Fibroblast of mammary gland (primary cell): ENCODE measurements at regions not wholly inside any gene's neighbourhood (a gene's known extent, or its start where the extent isn't known, plus 50 kb on each side); places are given as distances from the start of the nearest gene placed in this dataset.

Source experiments
- DNase-seq: peaks from one replicate; pipeline ENCODE4 v3.0.0-alpha.2; 2010; ENCODE audit warnings: low read depth
- H3K4me3 ChIP-seq: 2 replicates; pipeline ENCODE4 v1.5.1; 2011; ENCODE audit warnings: low read depth, mild to moderate bottlenecking, low read length, moderate library complexity; ENCODE audit not compliant: control insufficient read depth
- CTCF ChIP-seq: conservative IDR thresholded peaks from 2 replicates; pipeline ENCODE4 v1.5.1; 2011; ENCODE audit warnings: low read depth, low read length, inconsistent platforms; ENCODE audit not compliant: control insufficient read depth, insufficient read depth

DNA sequence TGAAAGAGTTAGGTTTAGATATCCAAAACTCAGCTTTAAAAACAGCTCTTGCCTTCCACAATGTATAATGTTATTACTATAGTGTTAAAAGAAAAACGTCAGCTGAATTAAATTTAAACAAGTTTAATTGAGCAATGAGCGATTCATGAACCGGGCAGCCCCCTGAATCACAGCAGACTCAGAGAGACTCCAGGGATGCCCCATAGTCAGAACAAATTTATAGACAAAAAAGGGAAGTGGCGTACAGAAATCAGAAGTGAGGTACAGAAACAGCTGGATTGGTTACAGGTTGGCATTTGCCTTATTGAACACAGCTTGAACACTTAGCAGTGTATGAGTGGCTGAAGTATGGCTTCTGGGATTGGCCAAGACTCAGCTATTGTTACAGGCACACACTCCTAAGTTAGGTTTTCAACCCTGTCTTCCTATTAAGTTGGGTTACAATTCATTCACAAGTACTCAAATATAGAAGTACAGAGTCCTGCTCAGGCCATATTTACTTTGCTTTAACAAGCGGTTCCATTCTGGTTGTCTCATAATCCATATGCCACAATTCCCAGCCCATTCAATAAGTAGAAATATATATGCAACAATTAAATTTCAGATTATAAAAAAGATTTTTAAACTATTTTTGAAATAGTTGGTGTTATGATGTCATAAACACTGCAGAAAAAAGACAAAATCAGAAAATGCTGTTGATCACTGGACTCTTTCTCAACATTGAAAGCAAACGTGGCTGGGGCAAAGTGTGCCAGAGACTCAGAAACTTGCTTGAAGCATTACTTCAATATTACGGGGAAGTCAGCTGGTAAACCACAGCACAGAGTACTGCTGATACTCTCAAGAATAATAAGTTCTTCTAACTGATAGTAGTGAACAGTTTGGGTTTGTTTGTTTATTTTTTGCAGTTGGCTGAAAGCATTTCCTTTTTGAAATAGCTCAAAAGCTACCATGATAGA, 459.7 kb downstream of the RAB28 start:
- no peak for TF ChIP-seq CTCF
- no peak overlapping the region for H3K4me3 ChIP-seq
- DNase-seq, result no peak

- H3K4me3 ChIP-seq, result no peak overlapping the region
- no peak for TF ChIP-seq CTCF
- no peak for DNase-seq
Observed at GRCh38 chr4:13007802-13008470, 476.2 kb downstream of the RAB28 start.

DNA sequence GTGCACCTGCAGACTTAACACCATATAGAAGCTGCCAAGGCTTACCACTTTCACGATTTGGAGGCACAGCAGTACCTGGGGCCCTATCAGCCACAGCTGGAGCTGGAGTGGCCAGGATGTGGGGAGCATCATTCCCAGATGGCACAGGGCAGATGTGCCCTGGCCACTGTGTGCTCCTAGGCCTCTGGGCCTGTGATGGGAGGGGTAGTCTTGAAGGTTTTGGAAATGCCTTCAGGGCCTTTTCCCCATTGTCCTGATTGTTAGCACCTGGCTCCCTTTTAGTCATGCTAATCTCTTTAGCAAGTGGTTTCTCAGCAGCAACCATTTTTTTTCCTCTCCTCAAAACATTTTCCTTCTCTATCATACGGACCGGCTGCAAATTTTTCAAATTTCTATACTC, 490.2 kb downstream of the RAB28 start:
- H3K4me3 ChIP-seq, result no peak overlapping the region
- no peak for DNase-seq
- no peak for TF ChIP-seq CTCF

GRCh38 chr4:12987284-12987683, 496.9 kb downstream of the RAB28 start:
- TF ChIP-seq CTCF, result no peak
- no peak overlapping the region for H3K4me3 ChIP-seq
- no peak for DNase-seq

DNA sequence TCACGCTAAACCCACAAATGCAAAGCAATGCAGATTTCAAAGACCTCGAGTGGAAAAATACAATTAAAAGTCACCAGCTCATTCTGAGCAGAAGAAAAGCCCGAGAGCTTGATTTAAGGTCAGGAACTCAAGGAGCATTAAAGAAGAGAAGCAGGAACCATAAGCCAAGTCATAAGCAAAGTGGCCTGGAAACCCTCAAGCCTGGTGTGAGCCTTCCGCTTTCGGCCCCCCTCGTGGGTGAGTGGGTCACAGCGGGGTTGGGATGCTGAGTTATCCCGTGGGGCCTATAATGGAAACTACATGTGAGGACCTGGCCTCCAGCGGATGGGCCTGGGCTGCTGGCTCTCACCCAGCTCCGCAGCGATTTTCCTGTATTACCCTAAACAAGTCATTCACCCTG, 504.3 kb downstream of the RAB28 start:
- no peak for DNase-seq
- TF ChIP-seq CTCF, result no peak

GRCh38 chr4:12978310-12978709, 505.8 kb downstream of the RAB28 start:
- no peak for TF ChIP-seq CTCF
- no peak for DNase-seq
- no peak overlapping the region for H3K4me3 ChIP-seq

More for the DNA sequence above, 504.3 kb downstream of the RAB28 start:
- no peak overlapping the region for H3K4me3 ChIP-seq
